Mesothelial cell of epicardium (in vitro differentiated cells): ENCODE measurements at regions not wholly inside any gene's neighbourhood (a gene's known extent, or its start where the extent isn't known, plus 50 kb on each side); places are given as distances from the start of the nearest gene placed in this dataset.
A peak's percentile ranks its signal among the peaks of the same experiment; 100 is the strongest.

Experiments used
- DNase-seq, 2 experiments: peaks; one replicate each; pipeline ENCODE4 v3.0.0; 2021; ENCODE audit warnings: low spot score in 2 of 2; ENCODE audit not compliant: unreplicated experiment in 2 of 2
- H3K27ac Mint-ChIP-seq: 2 replicates; pipeline ENCODE4 v1.8.0; 2021; ENCODE audit warnings: mixed read lengths
- H3K27me3 Mint-ChIP-seq: 2 replicates; pipeline ENCODE4 v1.8.0; 2021; ENCODE audit warnings: low read depth, mixed read lengths
- H3K36me3 Mint-ChIP-seq: 2 replicates; pipeline ENCODE4 v1.8.0; 2021; ENCODE audit warnings: mixed read lengths
- H3K4me1 Mint-ChIP-seq: 2 replicates; pipeline ENCODE4 v1.8.0; 2021; ENCODE audit warnings: mixed read lengths
- H3K4me3 Mint-ChIP-seq: 2 replicates; pipeline ENCODE4 v1.8.0; 2021; ENCODE audit warnings: mild to moderate bottlenecking, moderate library complexity, mixed read lengths
- H3K9me3 Mint-ChIP-seq: 2 replicates; pipeline ENCODE4 v1.8.0; 2021; ENCODE audit warnings: mixed read lengths
- TF ChIP-seq, protein P1 (sequence below): fragments of 200-600 bp; sonication (generic); IDR thresholded peaks from one replicate; pipeline ENCODE4 v1.5.0; 2021; ENCODE audit warnings: antibody characterized with exemption; ENCODE audit not compliant: unreplicated experiment

DNA sequence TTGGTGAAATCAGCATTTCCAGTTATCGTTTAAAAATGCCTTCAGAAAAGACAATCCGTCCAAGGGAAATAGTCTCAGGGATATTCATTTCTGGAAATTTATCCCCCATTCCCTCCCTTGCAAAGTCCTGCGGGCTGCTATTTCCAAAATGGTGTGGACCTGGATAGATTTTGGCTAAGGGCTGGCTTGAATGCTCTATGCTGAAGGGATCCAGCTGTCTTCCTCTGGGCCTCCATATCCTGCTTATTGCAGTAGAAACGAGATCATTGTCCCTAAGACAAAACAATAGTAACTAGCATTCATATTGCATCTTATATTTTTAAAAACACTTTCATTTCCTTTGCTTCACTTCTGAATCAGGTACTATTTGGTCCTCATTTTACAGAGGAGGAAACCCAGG, 129.9 kb downstream of the ANKRD60 start:
- peaks cover 25% of the 10 kb centered on the region for H3K27me3 Mint-ChIP-seq
- no peak for DNase-seq
- no peaks in the 10 kb centered on the region for H3K4me1 Mint-ChIP-seq
- TF ChIP-seq, protein P1, sequence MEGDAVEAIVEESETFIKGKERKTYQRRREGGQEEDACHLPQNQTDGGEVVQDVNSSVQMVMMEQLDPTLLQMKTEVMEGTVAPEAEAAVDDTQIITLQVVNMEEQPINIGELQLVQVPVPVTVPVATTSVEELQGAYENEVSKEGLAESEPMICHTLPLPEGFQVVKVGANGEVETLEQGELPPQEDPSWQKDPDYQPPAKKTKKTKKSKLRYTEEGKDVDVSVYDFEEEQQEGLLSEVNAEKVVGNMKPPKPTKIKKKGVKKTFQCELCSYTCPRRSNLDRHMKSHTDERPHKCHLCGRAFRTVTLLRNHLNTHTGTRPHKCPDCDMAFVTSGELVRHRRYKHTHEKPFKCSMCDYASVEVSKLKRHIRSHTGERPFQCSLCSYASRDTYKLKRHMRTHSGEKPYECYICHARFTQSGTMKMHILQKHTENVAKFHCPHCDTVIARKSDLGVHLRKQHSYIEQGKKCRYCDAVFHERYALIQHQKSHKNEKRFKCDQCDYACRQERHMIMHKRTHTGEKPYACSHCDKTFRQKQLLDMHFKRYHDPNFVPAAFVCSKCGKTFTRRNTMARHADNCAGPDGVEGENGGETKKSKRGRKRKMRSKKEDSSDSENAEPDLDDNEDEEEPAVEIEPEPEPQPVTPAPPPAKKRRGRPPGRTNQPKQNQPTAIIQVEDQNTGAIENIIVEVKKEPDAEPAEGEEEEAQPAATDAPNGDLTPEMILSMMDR: no peak
- H3K27ac Mint-ChIP-seq: no peak overlapping the region
- H3K36me3 Mint-ChIP-seq: no peaks in the 10 kb centered on the region
- H3K9me3 Mint-ChIP-seq: no peaks in the 10 kb centered on the region
- H3K4me3 Mint-ChIP-seq: no peak overlapping the region

DNA sequence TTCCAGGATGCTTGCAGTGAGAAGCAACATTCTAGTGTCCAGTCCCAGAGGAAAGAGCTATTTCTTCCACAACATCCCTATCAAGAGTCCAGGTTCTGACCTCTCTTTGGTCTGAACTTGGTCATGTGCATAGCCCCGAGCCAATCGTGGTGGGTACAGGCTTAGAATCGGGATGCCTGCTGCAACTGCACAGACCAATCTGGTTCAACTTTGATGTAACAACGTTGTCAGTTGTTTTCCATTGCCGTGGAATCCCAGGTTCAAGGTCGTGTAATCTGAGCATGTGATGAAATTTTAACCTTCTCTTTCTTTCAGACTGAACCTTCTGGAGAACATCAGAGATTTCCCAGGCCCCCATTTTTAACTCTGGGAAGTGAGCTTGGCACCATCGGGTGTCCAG, 130.5 kb downstream of the ANKRD60 start:
- peak in 1 of 2 experiments; percentile 10 for DNase-seq
- Mint-ChIP-seq H3K4me1 (no peaks in the 10 kb centered on the region), H3K36me3 (no peaks in the 10 kb centered on the region), H3K9me3 (no peaks in the 10 kb centered on the region), H3K4me3 (no peak overlapping the region), H3K27me3 (peaks cover 24% of the 10 kb centered on the region), H3K27ac (no peak overlapping the region)
- TF ChIP-seq, protein P1: no peak

DNA sequence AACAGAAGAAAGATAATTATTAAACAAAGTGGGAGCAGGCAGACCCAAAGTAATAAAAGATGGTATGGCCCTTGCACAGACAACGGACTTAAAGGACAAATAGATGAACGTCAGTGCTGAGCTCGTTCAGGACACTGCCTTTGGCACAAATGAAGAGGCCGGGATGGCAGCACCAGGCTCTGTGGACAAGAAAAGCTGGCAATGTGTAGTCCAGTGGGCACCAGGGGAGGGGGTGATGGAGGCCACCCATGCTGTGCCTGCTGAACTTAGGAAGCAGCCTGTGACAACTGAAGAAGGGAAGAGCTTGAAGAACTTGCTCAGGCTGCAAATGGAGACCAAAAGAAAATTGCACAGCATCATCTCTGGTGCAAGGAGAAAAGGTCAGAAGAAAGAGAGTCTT, 131.0 kb downstream of the ANKRD60 start:
- DNase-seq: no peak
- H3K36me3 Mint-ChIP-seq: no peaks in the 10 kb centered on the region
- H3K27ac Mint-ChIP-seq: no peak overlapping the region
- H3K4me3 Mint-ChIP-seq: no peak overlapping the region
- H3K9me3 Mint-ChIP-seq: no peaks in the 10 kb centered on the region
- H3K4me1 Mint-ChIP-seq: no peaks in the 10 kb centered on the region
- peaks cover 24% of the 10 kb centered on the region for H3K27me3 Mint-ChIP-seq
- TF ChIP-seq, protein P1: no peak

DNA sequence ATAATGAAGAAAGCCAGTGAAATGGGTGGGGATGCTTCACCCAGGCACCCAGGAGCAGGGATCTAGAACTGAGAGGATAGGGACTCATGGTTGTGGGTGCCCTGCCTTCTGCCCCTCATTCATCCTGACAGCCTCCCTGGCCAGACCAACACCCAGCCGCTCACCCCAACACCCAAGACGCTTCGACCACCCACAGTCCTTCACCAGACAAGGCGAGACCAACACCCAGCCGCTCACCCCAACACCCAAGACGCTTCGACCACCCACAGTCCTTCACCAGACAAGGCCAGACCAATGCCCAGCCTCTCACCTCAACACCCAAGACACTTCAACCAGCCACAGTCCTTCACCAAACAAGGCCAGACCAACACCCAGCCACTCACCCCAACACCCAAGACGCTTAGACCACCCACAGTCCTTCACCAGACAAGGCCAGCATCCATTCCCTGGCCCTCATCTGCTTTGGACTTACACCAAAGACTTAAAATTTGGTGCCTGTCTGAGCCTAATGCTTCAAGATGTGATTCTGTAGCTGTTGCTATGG, 131.5 kb downstream of the ANKRD60 start:
- Mint-ChIP-seq H3K9me3 (no peaks in the 10 kb centered on the region), H3K27ac (no peak overlapping the region), H3K27me3 (peaks cover 24% of the 10 kb centered on the region), H3K4me1 (no peaks in the 10 kb centered on the region), H3K36me3 (no peaks in the 10 kb centered on the region), H3K4me3 (no peak overlapping the region)
- DNase-seq: peak in 1 of 2 experiments; percentile 9
- TF ChIP-seq, protein P1: no peak

DNA sequence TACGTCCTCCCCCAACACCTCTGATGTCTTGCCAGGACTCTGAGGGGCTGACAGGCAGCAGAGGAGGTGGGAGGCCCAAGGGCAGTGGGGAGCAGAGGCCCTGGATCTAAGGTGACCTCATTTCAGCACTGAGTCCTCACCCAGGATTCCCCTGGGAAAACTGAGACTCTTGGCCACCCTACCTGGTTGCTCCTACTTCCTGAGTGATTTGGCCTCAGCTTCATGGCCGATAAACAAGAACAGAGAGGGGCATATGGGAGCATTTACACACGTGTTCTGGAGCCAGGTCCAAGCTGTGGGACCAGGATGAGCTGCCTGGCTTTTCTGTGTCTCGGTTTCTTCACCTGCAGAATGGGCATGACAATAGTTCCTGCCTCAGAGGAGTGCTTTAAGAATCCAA, 133.8 kb downstream of the ANKRD60 start:
- Mint-ChIP-seq H3K4me1 (no peaks in the 10 kb centered on the region), H3K27ac (no peak overlapping the region), H3K27me3 (peaks cover 26% of the 10 kb centered on the region), H3K4me3 (no peak overlapping the region), H3K9me3 (no peaks in the 10 kb centered on the region), H3K36me3 (no peaks in the 10 kb centered on the region)
- DNase-seq: peak in 1 of 2 experiments; percentile 35
- TF ChIP-seq, protein P1: no peak

DNA sequence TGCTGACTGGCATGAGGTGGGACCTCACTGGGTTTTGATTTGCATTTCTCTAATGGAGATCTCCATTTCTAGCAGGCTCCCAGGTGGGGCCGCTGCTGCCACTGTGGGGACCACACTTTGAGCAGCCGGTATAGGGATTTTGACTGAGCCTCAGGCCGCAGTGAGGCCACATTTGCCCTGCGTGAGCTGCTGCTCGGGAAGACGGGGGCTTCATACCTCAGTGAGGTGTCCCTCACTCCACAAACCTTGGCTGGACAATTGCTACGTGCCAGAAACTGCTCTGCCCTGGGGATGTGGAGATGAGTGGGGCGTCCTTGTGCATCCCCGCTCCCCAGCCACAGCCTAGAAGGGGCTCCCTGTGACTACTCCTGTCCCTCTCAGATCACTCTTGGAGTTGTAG, 134.3 kb downstream of the ANKRD60 start:
- peak in 1 of 2 experiments; percentile 21 for DNase-seq
- Mint-ChIP-seq H3K9me3 (no peaks in the 10 kb centered on the region), H3K36me3 (no peaks in the 10 kb centered on the region), H3K4me3 (no peak overlapping the region), H3K4me1 (no peaks in the 10 kb centered on the region), H3K27ac (no peak overlapping the region), H3K27me3 (peaks cover 25% of the 10 kb centered on the region)
- TF ChIP-seq, protein P1: no peak
